ENCODE measurements at regions not wholly inside any gene's neighbourhood (a gene's known extent, or its start where the extent isn't known, plus 50 kb on each side); places are given as distances from the start of the nearest gene placed in this dataset.

DNA sequence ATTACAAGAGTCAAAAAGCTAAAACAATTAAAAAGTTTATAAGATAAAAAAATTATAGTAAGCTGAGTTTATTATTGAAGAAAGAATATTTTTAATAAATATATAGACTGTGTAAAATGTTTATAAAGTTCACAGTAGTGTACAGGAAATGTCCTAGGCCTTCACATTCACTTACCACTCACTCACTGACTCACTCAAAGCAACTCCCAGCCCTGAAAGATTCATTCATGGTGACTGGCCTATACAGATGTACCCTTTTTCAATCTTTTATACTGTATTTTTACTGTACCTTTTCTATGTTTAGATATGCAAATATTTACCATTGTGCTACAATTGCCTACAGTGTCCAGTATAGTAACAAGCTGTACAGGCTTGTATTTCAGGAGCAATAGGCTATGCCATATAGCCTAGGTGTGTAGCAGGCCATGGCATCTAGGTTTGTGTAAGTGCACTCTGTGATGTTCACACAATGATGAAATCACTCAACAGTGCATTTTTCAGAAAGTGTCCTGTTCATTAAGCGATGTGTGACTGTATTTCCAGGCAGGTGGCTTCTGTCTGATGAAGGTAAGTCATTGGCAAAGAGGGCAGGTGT is 130.2 kb downstream of the BTBD3 start:
- TF ChIP-seq, protein P1, sequence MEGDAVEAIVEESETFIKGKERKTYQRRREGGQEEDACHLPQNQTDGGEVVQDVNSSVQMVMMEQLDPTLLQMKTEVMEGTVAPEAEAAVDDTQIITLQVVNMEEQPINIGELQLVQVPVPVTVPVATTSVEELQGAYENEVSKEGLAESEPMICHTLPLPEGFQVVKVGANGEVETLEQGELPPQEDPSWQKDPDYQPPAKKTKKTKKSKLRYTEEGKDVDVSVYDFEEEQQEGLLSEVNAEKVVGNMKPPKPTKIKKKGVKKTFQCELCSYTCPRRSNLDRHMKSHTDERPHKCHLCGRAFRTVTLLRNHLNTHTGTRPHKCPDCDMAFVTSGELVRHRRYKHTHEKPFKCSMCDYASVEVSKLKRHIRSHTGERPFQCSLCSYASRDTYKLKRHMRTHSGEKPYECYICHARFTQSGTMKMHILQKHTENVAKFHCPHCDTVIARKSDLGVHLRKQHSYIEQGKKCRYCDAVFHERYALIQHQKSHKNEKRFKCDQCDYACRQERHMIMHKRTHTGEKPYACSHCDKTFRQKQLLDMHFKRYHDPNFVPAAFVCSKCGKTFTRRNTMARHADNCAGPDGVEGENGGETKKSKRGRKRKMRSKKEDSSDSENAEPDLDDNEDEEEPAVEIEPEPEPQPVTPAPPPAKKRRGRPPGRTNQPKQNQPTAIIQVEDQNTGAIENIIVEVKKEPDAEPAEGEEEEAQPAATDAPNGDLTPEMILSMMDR (IDR thresholded peaks at IDR 0.05; ENCODE audit: insufficient read depth, low read length, poor library complexity, severe bottlenecking) = no peak
- TF ChIP-seq EZH2phosphoT487 (conservative IDR thresholded peaks at IDR 0.05; ENCODE audit: low read length) = no peak
